ENCODE measurements at regions not wholly inside any gene's neighbourhood (a gene's known extent, or its start where the extent isn't known, plus 50 kb on each side); places are given as distances from the start of the nearest gene placed in this dataset.
"Not testable (repeated sequence)": the region's sequence is repeated elsewhere in the genome, so short reads cannot be mapped to it uniquely, and the experiment has no call there.

DNA sequence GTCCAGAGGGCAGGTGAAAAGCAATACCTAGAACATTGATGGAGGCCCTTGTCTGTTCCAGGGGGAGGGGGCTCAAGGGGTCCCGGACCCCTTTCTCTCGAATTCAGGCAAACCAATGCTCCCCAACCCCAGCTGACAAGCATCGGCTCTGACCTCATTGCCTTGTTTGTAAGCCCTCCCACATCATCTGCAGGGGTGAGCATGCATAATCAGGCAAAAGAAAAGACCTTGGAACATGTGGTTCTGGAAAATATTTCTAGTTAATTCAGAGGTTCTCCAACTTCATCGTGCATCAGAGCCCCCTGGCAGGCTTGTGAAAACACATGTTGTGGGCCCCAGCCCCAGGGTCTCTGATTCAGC lies 231.3 kb downstream of the TOMM20 start:
- no peak for DNase-seq

- DNase-seq, result no peak
These were observed 231.9 kb downstream of the TOMM20 start for GRCh38 chr1:234896477-234897389.

- DNase-seq, result peak; percentile 92
These were observed 234.7 kb downstream of the TOMM20 start for GRCh38 chr1:234893725-234894630.

DNA sequence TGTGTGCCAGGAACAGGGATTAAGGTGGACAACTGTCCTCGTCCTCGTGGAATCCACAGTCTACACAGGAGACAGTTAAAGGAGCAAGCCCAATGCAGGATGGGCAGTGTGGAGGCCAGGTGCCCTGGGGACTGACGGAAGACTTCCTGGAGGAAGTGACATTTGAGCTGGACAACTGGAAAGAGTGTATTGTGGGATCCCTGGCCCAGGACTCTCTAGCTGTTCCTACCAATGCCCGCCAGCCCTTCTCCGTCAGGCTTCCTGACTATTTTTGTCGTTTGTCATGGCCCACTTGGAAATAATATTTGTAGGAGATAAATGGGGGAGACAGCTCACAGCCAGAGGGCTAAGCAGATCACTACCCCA lies 235.3 kb downstream of the TOMM20 start:
- no peak for DNase-seq

- no peak for DNase-seq
These were observed 236.0 kb downstream of the TOMM20 start for GRCh38 chr1:234892642-234893041.

- DNase-seq, result no peak
These were observed 237.2 kb downstream of the TOMM20 start for GRCh38 chr1:234891427-234891826.

GRCh38 chr1:234889643-234890042 lies 239.0 kb downstream of the TOMM20 start:
- no peak for DNase-seq

DNA sequence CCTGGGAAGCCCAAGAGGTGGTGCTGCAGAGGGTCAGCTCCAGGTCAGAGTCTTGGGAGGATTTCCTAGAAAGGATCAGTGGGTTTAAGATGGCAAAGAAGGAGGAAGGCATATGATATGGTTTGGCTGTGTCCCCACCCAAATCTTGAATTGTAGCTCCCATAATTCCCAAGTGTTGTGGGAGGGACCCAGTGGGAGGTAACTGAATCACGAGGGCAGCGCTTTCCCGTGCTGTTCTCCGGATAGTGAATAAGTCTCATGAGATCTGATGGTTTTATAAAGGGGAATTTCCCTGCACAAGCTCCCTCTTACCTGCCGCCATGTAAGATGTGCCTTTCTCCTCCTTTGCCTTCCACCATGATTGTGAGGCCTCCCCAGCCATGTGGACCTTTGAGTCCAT lies 240.4 kb downstream of the TOMM20 start:
- not testable (repeated sequence) for DNase-seq

DNA sequence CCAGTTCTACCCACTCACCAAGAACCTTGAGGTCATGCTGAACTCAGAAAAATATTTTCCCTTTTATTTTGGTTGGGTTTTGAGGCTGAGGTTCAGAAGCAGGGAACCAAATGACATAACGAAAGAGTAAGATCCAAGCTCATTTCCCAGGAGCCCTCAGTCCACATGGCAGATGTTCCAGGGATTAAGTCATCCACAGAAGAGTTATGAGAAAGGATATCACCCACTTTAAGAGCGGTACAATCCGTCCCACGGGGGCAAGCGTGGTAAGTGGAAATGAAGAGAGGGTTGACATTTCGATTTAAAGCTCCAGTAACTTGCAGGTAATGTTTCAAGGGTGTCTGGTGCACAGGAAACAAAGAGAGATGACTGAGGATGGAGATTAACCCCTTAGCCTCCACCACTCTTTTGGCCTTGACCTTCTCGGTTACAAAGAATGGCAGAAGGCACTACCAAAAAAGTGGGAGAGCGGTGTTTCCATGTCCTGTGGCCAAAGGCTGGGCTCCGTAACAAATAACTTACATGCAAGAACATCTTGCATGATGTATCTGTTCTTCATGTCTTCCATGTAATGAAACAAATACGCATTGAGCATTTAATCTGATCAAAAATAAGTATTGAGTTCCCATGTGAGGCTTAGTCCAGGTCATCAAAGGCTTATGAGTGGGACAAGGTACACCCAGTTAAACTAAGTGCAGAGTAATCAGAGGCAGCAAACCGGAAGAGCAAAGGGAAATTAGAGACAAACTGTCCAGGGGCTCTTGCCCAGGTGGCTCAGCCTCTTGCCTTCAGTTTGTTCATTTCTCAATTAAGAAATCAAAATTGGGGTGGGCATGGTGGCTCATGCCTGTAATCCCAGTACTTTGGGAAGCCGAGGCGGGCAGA lies 241.4 kb downstream of the TOMM20 start:
- no peak for DNase-seq

- DNase-seq, result no peak
These were observed 242.3 kb downstream of the TOMM20 start for GRCh38 chr1:234886081-234886984.

- no peak for DNase-seq
These were observed 243.0 kb downstream of the TOMM20 start for GRCh38 chr1:234885601-234886000.

DNA sequence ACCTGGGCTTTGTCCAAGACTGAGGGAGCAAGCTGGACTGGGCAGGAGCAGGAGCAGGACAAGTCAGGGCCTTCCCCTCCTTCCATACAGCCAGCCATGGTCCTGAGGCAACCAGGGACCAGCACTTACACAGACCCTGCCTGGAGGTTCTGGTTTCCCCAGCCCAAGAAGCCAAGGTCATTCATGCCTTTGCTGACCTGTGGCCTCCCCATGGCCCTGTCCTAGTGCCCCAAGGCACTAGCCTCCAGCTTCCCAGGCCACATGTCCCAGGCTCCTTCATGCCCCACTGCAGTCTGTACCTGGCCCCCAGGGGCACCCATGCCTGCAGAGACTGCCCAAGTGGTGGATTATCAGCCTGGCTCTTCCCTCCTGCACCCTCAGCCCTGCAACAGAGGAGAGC lies 243.9 kb downstream of the TOMM20 start:
- no peak for DNase-seq

DNA sequence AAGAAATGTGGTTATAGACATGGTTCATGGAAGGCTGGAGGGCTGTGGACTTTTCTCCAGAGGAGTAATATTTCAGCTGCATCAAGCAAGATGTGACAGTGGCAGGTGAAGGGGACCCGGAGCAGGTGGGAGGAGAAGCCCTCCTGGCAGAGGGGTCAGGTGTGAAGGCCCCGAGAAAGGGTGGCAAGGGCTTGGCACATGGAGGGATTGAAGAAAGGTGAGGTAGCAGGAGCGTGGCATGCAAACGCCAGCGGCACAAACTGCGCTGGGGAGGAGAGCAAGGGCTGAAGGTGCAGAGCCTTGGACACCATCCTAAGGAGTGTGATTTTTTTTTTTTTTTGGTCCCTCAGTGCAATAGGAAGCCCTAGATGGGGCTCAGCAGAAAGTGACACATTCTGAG lies 244.6 kb downstream of the TOMM20 start:
- no peak for DNase-seq

- DNase-seq, result no peak
These were observed 245.7 kb downstream of the TOMM20 start for GRCh38 chr1:234882898-234883297.

GRCh38 chr1:234881893-234882771 lies 246.5 kb downstream of the TOMM20 start:
- no peak for DNase-seq

DNA sequence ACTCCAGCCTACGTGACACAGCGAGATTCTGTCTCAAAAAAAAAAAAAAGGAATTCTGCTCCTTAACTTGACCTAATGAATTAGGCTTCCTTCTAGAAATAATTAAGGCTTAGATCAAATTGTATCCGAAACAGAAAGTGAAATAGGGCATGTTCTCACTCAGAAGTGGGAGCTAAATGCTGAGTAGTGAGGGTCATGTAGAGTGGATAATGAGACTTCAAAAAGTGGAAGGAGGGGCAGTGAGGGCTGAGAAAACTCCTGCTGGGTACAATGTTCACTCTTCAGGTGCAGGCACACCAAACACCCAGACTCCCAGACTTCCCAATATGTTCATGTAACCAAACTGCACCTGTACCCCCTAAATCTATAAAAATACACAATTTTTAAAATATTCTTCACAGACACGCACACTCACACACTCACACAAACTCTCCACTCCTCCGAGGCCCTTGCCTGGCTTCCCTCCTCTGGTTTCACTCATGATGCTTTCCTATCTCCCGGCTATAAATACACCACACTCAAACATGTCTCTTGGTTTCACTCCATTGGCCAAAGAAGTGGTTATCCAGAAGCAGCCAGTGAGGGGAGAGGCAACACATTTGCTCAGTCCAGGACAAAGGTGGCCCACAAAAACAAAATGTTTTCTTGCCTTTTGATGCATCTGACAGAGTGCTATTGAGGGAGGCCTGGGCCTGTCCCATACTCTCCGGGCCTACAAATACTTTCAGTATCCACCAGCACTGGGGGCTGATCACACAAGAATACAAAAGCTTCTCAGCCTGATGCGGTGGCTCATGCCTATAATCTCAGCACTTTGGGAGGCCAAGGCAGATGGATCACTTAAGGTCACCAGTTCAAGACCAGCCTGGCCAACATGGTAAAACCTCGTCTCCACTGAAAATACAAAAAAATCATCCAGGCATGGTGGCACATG lies 249.2 kb downstream of the TOMM20 start:
- no peak for DNase-seq

GRCh38 chr1:234878288-234878687 lies 250.3 kb downstream of the TOMM20 start:
- no peak for DNase-seq

- DNase-seq, result no peak
These were observed 250.9 kb downstream of the TOMM20 start for GRCh38 chr1:234877761-234878160.

Data from SHP77 treated with DMSO at 0.1 percent for 48 hours (cell line).